GM12873 (cell line): ENCODE measurements at regions not wholly inside any gene's neighbourhood (a gene's known extent, or its start where the extent isn't known, plus 50 kb on each side); places are given as distances from the start of the nearest gene placed in this dataset.

Experiments used
- TF ChIP-seq, protein P1 (sequence below): IDR thresholded peaks from 2 replicates; pipeline ENCODE4 v1.5.1; 2012; ENCODE audit warnings: low read depth, mild to moderate bottlenecking, moderate library complexity, low read length, control low read depth; ENCODE audit not compliant: insufficient read depth; ENCODE audit errors: missing control alignments

DNA sequence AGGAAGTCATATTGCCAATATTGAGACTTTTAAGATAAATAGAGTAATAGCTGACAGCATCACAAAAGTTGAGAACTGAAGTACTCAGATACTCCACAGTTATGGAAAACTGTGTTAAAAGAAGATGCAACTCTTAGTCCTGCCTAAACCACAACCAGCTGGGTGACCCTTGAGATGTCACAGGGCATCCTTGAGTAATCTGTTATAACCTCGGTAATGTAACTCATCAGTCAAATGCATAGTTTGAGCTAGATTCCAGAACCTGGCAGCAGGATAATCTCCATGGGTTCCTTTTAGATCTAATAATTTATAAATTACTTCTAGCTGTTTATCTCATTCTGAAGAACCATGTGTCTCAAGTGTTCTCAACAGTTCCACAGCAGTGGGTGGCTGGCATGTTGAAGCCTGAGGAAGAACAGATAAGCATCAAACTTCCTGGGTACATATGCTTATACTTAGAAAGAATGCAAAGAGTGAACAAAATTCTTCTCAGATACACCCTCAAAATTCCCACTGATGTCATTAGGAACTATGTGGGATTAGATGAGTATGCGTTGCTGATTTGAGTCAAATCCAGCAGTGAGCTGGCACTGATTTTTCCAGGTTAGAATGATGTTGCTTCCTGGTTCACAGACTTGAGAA, 304.1 kb upstream of the ERBB4 start:
- TF ChIP-seq, protein P1, sequence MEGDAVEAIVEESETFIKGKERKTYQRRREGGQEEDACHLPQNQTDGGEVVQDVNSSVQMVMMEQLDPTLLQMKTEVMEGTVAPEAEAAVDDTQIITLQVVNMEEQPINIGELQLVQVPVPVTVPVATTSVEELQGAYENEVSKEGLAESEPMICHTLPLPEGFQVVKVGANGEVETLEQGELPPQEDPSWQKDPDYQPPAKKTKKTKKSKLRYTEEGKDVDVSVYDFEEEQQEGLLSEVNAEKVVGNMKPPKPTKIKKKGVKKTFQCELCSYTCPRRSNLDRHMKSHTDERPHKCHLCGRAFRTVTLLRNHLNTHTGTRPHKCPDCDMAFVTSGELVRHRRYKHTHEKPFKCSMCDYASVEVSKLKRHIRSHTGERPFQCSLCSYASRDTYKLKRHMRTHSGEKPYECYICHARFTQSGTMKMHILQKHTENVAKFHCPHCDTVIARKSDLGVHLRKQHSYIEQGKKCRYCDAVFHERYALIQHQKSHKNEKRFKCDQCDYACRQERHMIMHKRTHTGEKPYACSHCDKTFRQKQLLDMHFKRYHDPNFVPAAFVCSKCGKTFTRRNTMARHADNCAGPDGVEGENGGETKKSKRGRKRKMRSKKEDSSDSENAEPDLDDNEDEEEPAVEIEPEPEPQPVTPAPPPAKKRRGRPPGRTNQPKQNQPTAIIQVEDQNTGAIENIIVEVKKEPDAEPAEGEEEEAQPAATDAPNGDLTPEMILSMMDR: no peak

DNA sequence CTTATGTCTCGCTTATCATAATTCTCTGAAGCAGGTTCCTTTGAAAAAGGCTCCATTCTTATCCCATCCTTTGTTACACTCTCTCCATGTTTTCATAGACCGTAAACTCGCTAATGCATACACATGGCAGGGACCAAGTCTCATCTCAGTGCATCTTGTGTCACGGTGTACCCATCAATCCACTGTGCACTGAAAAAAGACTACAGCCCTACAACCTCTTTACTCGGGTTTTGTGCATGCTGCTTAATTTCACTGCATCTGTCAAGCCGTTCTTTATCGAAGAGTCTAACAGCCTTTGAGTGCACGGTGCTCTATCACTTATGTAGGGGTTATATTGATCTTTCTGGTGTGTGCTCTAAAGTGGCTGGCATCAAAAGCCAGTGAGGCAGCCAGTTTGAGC, 302.9 kb upstream of the ERBB4 start:
- TF ChIP-seq, protein P1: no peak

DNA sequence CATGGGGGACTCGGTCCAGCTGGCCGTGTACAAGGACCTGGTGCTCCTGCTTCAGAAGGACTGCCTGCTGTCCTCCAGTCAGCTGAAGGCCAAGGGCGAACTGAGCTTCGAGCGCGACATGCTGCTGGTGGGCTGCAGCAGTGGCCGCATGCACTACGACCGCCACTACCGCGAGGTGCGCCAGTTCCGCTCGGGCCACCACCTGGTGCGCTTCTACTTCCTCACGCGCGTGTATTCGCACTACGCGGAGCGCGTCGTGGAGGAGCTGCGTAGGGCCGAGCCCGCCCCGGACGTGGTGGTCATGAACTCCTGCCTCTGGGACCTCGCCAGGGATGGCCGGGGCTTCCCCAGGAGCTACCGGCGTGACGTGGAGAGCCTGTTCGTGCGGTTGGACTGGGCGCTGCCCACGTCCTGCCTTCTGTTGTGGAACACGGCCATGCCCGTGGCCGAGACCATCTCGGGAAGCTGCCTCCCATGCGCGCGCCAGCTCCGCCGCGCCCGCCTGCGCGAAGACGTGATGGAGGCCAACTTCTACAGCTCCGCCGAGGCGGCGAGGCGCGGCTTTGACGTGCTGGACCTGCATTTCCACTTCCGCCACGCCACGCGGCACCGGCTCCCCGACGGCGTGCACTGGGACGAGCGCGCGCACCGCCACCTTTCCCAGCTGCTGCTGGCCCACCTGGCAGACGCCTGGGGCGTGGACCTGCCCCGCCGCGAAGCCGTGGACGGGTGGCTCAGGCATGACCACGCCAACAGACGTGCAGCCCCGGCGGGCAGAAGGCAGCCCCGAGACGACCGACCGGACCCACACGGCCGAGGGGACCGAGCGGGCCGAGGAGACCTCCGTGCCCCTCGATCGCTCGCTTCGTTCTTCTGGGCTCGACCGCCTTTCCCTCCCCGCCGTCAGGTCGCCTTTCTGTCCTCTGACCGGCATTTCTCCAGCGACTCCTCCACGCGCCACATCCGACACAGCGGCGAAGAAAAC, 293.9 kb upstream of the ERBB4 start:
- TF ChIP-seq, protein P1: no peak

DNA sequence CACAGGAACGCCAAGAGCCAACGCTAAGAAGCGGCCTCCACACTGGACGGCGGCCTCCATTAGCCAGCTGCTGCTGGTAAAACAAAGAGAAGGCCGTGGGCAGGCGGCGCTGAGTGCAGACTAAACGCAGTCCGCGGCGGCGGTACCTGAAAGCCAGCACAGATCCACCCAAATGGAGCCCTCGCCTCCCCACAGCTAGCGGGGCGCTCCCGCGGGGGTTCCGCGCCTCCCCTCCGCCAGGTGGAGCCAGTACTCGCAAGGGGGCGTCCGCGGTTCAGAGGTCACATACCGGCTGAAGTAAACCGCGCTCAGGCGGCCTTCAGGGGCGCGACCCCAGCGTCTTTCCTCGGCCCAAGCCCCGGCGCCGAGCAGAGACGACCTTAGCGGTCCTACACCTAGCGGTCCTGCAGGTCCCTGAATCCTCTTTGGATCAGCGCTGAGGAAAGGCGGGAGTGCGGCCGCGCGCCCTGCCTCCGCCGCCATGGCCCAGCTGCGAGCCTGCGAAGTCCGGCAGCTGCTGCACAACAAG, 293.1 kb upstream of the ERBB4 start:
- TF ChIP-seq, protein P1: no peak

DNA sequence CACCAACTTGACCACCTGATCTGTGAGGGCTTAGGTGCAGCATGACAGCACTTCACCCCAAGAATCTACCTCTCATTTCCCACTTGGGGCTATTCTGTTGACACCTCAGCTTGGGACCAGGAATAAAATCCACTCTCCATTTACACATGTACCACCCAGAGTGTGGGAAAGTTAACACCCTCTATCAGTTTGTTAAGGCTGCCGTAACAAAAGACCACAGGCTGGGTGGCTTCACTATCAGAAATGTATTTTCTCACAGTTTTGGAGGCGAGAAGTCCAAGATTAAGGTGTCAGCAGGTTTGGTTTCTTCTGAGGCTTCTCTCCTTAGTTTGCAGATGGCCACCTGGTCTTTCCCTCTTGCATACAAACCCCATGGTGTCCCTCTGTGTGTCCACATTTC, 277.7 kb upstream of the ERBB4 start:
- TF ChIP-seq, protein P1: no peak

DNA sequence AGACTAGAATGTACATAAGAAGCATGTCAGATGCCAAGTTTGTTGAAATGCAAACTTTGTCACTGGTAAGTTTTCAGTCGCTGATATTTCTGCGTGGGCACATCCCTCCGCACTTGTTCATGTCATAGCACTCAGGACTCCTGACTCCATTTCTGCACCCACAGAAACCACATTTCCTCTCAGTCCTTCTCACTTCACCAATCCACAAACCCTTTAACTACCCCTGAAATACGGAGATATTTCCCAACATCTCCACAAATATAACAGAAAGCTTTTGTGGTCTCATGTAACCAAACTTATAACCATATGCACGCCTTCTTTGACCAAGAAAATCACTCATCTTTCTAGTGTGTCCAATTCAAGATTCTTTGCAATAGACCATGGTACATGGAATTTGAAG, 276.9 kb upstream of the ERBB4 start:
- TF ChIP-seq, protein P1: no peak

DNA sequence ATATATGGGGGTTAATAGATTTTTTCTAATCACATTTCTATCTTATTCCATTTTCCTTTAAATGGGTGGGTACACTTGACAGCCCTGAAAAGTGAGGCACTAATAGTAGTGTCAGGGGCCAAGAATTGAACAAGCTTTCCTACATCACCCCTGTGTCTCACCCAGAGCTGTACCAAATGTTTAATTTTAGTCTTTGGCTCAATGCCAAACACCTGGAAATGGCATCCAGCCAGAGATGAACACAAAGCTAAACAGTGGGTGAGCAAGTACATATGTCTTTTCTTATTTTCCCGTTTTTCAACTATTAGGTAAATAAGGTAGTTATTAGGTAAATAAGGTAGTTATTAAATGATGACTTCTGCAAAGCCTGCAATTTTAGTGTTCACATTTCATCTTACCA, 276.3 kb upstream of the ERBB4 start:
- TF ChIP-seq, protein P1: no peak
